NT2/D1 (cell line): ENCODE measurements at regions not wholly inside any gene's neighbourhood (a gene's known extent, or its start where the extent isn't known, plus 50 kb on each side); places are given as distances from the start of the nearest gene placed in this dataset.

Source experiments
- DNase-seq: peaks from one replicate; pipeline ENCODE4 v3.0.0-alpha.2; 2011; ENCODE audit warnings: low read depth, low spot score
- H3K27me3 ChIP-seq: 2 replicates; pipeline ENCODE4 v1.6.0; 2011; ENCODE audit warnings: mild to moderate bottlenecking; ENCODE audit not compliant: insufficient read length, insufficient read depth
- H3K36me3 ChIP-seq: 2 replicates; pipeline ENCODE4 v1.6.1; 2011; ENCODE audit warnings: mild to moderate bottlenecking, low read length, mixed read lengths; ENCODE audit not compliant: insufficient read depth, insufficient read length
- H3K4me1 ChIP-seq: 2 replicates; pipeline ENCODE4 v1.5.1; 2011; ENCODE audit not compliant: insufficient read depth, insufficient read length
- H3K4me3 ChIP-seq: 2 replicates; pipeline ENCODE4 v1.5.1; 2011; ENCODE audit warnings: low read depth; ENCODE audit not compliant: insufficient read length
- H3K9ac ChIP-seq: 2 replicates; pipeline ENCODE4 v1.6.0; 2011; ENCODE audit warnings: low read depth; ENCODE audit not compliant: insufficient read length
- H3K9me3 ChIP-seq: 2 replicates; pipeline ENCODE4 v1.5.1; 2011; ENCODE audit warnings: mild to moderate bottlenecking, low read length; ENCODE audit not compliant: insufficient read depth
- SUZ12 ChIP-seq: IDR thresholded peaks from 2 replicates; pipeline ENCODE4 v1.6.1; 2011; ENCODE audit not compliant: insufficient read length, insufficient read depth; ENCODE audit errors: extremely low read depth
- YY1 ChIP-seq: IDR thresholded peaks from 2 replicates; pipeline ENCODE4 v1.6.1; 2011; ENCODE audit not compliant: insufficient read length, insufficient read depth
- ZNF274 ChIP-seq: IDR thresholded peaks from 2 replicates; pipeline ENCODE4 v1.6.1; 2011; ENCODE audit warnings: mild to moderate bottlenecking, low read depth, low read length

DNA sequence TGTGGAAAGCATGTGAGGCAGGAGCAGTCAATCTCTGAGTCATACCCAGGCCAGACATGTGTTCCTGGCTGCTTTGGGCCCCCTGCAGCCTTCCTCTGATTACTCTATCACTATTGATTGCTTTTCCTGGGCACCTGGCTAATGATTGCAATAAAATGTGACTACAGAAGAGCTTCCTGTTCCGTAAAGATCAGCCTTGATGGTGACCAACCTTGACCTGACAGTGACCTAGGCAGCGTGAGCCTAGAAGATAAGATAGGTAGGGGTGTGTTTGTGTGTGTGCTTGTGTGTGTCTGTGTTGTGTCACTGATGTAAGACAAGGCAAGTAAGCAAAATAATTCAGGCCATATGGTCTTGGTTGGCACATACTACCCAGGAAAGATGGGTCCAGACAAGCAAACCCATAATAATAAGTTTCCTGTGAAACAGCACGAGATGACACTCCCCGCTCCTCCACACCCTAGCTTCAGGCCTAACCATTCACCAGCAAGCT, 367.7 kb upstream of the CDH11 start:
- DNase-seq, result no peak
- H3K36me3 ChIP-seq, result no peaks in the 10 kb centered on the region
- TF ChIP-seq ZNF274, result no peak
- no peak for TF ChIP-seq YY1
- TF ChIP-seq SUZ12, result no peak
- H3K27me3 ChIP-seq, result no peaks in the 10 kb centered on the region
- no peaks in the 10 kb centered on the region for H3K4me1 ChIP-seq
- H3K9me3 ChIP-seq, result no peaks in the 10 kb centered on the region
- H3K9ac ChIP-seq, result no peak overlapping the region
- H3K4me3 ChIP-seq, result no peak overlapping the region

DNA sequence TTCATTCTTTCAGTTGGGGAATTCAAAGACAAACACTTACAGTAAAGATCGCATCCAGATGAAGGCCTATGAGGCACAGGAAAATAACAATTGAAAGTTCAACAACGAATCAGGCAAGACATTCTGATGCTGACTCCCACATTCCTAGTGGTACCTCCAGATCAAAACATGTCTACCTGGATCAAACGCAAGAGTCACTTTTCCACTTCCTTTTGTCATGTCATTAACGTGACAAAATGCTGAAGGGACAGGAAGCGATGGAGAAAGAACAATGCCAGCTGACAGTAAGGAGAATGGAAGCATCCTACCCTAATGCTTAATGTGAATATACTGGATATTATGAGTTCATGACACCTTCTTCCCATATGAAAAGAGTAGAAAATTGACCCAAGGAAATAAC, 365.4 kb upstream of the CDH11 start:
- Histone ChIP-seq H3K36me3 (no peaks in the 10 kb centered on the region), H3K9me3 (no peaks in the 10 kb centered on the region), H3K27me3 (no peaks in the 10 kb centered on the region), H3K9ac (no peak overlapping the region), H3K4me1 (no peaks in the 10 kb centered on the region), H3K4me3 (no peak overlapping the region)
- TF ChIP-seq SUZ12 (no peak), YY1 (no peak), ZNF274 (no peak)
- DNase-seq, result no peak

GRCh38 chr16:65481956-65482355, 360.1 kb upstream of the CDH11 start:
- no peaks in the 10 kb centered on the region for H3K4me1 ChIP-seq
- H3K9me3 ChIP-seq, result no peaks in the 10 kb centered on the region
- H3K4me3 ChIP-seq, result no peak overlapping the region
- no peak for TF ChIP-seq YY1
- TF ChIP-seq ZNF274, result no peak
- TF ChIP-seq SUZ12, result no peak
- H3K9ac ChIP-seq, result no peak overlapping the region
- no peaks in the 10 kb centered on the region for H3K36me3 ChIP-seq
- DNase-seq, result no peak
- no peaks in the 10 kb centered on the region for H3K27me3 ChIP-seq

GRCh38 chr16:65480281-65481091, 358.6 kb upstream of the CDH11 start:
- Histone ChIP-seq H3K9me3 (no peaks in the 10 kb centered on the region), H3K4me1 (no peaks in the 10 kb centered on the region), H3K9ac (no peak overlapping the region), H3K27me3 (no peaks in the 10 kb centered on the region), H3K36me3 (no peaks in the 10 kb centered on the region), H3K4me3 (no peak overlapping the region)
- TF ChIP-seq SUZ12, result no peak
- no peak for TF ChIP-seq YY1
- no peak for TF ChIP-seq ZNF274
- no peak for DNase-seq

DNA sequence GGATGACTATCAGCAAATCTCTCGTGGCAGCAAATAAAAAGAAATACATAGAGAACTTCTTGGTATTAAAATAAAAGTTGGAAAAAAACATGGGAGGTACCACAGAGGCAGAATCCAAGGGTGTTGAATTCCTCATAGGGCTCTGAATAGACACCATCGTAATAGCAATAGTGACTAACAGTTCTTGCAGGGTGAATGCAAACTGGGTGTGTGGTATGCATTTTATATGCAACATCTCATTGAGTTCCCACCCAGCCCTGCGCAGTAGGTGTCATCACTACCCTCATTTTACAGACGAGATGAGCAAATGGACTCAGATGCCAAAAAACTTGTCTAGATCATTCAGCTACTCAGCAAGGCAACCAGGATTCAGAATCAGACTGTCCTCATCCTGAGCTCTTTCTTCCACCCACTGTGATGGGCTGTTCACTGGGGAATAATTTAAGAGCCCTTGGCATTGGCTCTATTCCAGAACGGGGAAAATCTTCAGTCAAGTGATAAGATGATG, 354.6 kb upstream of the CDH11 start:
- Histone ChIP-seq H3K36me3 (no peaks in the 10 kb centered on the region), H3K27me3 (no peaks in the 10 kb centered on the region), H3K9ac (no peak overlapping the region), H3K4me1 (no peaks in the 10 kb centered on the region), H3K9me3 (no peaks in the 10 kb centered on the region), H3K4me3 (no peak overlapping the region)
- TF ChIP-seq YY1, result no peak
- no peak for TF ChIP-seq SUZ12
- TF ChIP-seq ZNF274, result no peak
- no peak for DNase-seq

GRCh38 chr16:65473699-65474098, 351.8 kb upstream of the CDH11 start:
- no peak for DNase-seq
- TF ChIP-seq SUZ12 (no peak), ZNF274 (no peak), YY1 (no peak)
- Histone ChIP-seq H3K27me3 (no peaks in the 10 kb centered on the region), H3K4me3 (no peak overlapping the region), H3K9me3 (no peaks in the 10 kb centered on the region), H3K9ac (no peak overlapping the region), H3K36me3 (no peaks in the 10 kb centered on the region), H3K4me1 (no peaks in the 10 kb centered on the region)

DNA sequence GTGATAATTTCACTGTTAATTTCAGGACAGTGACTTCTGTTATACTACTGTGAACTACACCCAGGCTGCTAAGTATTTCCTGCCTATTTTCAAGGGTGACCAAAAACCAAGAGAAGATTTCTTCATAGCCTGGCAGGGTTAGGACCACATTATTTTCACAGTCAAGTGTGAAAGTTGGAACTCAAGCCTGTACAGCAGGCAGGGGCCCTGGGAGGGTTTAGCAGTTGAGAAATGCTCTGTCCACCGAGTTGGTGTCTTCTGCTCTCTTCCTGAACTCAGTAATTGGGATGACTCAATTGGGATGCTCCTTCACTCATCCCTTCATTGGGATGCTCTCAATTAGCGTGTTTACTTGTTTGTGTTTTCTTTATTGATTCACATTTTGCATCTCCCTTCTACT, 347.3 kb upstream of the CDH11 start:
- no peaks in the 10 kb centered on the region for H3K4me1 ChIP-seq
- DNase-seq, result no peak
- no peaks in the 10 kb centered on the region for H3K36me3 ChIP-seq
- H3K9ac ChIP-seq, result no peak overlapping the region
- no peaks in the 10 kb centered on the region; the same call in 1 of the 2 replicates for H3K9me3 ChIP-seq
- no peak overlapping the region for H3K4me3 ChIP-seq
- H3K27me3 ChIP-seq, result no peaks in the 10 kb centered on the region
- no peak for TF ChIP-seq SUZ12

- Histone ChIP-seq H3K9me3 (no peaks in the 10 kb centered on the region; the same call in 1 of the 2 replicates), H3K27me3 (no peaks in the 10 kb centered on the region), H3K36me3 (no peaks in the 10 kb centered on the region), H3K4me3 (no peak overlapping the region), H3K9ac (no peak overlapping the region), H3K4me1 (no peaks in the 10 kb centered on the region)
- TF ChIP-seq SUZ12 (no peak), YY1 (no peak), ZNF274 (no peak)
- no peak for DNase-seq
Measured at GRCh38 chr16:65468133-65468532, 346.3 kb upstream of the CDH11 start.
